Vagina (tissue), 2 donors: ENCODE measurements at regions not wholly inside any gene's neighbourhood (a gene's known extent, or its start where the extent isn't known, plus 50 kb on each side); places are given as distances from the start of the nearest gene placed in this dataset.

Experiments used
- POLR2AphosphoS5 ChIP-seq, 2 donors: sonication (generic); formaldehyde crosslinking; IDR thresholded peaks; one replicate each; pipeline ENCODE4 v1.9.0; 2017; ENCODE audit warnings: antibody characterized with exemption in 2 of 2, mild to moderate bottlenecking in 2 of 2, low read depth in 1 of 2; ENCODE audit not compliant: insufficient read depth in 1 of 2
- TF ChIP-seq, protein P1 (sequence below), 3 experiments: fragments of 450-650 bp in 2 of 3; fragments of 200-600 bp in 1 of 3; sonication (generic) in 1 of 3; IDR thresholded peaks; one replicate each; pipeline ENCODE4 v1.5.1; 2017 to 2019; ENCODE audit warnings: antibody characterized with exemption in 3 of 3, mild to moderate bottlenecking in 2 of 3, moderate library complexity in 2 of 3

DNA sequence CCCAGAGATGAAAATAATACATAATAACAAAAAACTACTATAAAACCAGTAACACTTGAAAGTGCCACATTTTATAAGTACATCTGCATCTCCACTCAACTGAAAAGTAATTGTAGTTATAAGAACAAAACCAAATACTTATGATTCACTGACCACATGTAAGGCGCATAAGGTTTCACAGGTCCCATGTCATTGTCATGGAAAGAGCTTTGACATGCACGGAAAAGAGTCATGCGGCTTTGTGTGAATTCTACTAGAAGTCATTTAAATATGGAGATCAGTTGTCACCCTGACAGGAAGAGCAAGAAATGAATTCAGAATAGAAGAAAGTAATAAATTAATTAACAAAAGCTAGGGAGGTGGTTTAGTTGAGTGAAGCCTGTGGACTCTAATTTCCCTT, 459.1 kb downstream of the CDH2 start:
- TF ChIP-seq, protein P1, sequence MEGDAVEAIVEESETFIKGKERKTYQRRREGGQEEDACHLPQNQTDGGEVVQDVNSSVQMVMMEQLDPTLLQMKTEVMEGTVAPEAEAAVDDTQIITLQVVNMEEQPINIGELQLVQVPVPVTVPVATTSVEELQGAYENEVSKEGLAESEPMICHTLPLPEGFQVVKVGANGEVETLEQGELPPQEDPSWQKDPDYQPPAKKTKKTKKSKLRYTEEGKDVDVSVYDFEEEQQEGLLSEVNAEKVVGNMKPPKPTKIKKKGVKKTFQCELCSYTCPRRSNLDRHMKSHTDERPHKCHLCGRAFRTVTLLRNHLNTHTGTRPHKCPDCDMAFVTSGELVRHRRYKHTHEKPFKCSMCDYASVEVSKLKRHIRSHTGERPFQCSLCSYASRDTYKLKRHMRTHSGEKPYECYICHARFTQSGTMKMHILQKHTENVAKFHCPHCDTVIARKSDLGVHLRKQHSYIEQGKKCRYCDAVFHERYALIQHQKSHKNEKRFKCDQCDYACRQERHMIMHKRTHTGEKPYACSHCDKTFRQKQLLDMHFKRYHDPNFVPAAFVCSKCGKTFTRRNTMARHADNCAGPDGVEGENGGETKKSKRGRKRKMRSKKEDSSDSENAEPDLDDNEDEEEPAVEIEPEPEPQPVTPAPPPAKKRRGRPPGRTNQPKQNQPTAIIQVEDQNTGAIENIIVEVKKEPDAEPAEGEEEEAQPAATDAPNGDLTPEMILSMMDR (IDR thresholded peaks at IDR 0.05): no peak
- no peak for TF ChIP-seq POLR2AphosphoS5 (IDR thresholded peaks at IDR 0.05; ENCODE audit: insufficient read depth in 1 of 2, low read depth in 1 of 2)
